GM21723 (cell line): ENCODE measurements at regions not wholly inside any gene's neighbourhood (a gene's known extent, or its start where the extent isn't known, plus 50 kb on each side); places are given as distances from the start of the nearest gene placed in this dataset.

Experiments used
- ATAC-seq: cut with Tn5 transposase; IDR thresholded peaks from one replicate; pipeline ENCODE4 v1.9.1; 2021; ENCODE audit warnings: mild to moderate bottlenecking, moderate library complexity; ENCODE audit not compliant: unreplicated experiment

DNA sequence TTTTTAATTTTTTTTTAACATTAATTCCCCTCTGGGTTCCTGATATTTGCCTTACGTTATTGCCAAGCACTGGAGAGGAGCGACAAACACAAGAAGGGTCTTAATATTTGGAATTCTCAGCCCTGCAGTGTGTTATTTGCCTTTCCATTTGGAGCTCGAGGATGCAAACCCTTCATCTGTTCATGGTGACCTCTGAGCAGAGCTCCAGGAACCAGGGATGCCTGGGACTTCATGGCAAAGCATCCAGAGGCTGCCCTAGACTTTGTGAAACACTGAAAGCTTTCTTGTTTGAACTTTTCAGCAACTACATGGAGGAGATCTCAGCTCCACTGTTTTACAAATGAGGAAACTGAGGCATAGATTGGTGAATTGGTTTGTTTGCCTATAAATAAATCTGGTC is 254.2 kb downstream of the CBLN1 start:
- no peak for ATAC-seq

DNA sequence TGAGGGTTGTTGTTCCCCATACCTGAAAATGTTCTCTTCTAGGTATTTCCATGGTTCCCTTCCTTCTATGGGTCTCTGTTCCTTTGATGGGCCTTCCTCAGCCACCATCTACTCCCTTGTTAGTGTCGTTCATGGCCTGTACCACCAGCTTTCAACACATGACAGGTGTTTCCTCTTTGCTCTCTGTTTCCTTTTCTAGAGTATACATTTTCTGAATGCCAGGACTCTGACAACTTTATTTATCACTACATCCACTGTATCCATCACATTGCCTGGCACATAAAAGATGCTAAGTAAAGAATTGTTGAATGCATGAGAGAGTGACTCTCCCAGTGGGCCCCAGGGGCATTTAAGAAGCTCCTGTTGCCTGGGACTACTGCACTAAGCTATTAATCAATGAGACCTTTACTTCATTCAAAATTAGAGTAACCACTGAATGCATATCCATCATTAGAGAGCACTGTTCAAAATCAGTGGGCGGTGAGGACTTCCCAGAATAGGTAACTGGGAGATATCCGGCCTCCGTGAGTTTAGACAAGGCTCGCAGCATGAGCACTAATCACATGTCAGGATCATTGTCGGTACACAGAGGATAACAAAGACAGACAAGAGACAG is 255.0 kb downstream of the CBLN1 start:
- ATAC-seq = no peak

DNA sequence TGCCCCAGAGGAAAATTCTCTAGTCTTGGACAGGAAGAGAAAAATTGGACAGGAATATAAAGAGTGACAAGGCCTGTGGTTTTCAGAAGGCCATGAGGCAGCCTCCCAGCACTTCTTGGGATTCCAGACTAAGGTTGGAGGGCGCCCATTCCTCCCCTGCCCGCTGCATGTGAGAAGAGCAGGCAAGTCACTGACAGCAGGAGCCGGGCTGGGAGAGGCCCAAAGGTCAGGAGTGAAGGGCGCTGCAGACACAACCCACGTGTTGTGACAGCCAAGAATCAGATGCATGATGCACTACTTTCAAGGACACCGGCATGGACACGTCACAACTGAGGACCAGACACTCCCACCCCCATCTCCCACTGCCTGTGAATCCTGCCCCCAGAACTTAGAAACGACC is 256.7 kb downstream of the CBLN1 start:
- no peak for ATAC-seq

DNA sequence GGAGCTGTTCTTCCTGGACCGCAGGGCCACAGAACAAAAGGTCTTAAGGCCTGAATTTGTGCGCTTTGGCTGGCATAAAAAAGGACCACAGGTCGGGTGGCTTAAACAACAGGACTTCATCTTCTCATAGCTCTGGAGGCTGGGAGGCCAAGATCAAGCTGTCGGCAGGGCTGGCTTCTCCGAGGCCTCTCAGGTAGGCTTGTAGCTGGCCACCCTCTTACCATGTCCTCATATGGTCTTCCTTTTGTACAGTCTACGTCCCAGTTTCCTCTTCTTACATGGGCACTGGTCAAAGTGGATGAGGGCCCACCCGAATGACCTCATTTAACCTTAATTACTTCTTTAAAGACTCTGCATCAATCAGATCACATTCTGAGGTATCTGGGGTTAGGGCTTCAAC is 257.6 kb downstream of the CBLN1 start:
- ATAC-seq = no peak

DNA sequence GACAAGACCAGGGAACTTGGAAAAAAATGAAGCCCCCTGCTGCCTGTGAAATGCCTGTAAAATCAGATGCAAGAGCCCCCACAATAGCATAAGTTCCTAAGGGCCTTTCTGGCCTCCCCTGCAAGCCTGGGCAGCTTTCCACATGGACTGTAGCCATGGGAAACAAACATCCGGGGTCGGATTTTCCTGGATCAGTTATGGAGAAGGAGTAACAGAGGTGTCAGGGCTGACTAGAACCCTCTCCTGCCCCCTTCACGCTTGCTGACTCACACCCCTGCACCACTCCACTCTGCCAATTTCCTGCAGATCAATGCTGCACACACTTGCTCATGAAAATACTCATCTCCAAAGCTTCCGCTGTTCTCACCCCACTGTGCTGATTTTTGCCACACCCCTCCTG is 258.6 kb downstream of the CBLN1 start:
- no peak for ATAC-seq

DNA sequence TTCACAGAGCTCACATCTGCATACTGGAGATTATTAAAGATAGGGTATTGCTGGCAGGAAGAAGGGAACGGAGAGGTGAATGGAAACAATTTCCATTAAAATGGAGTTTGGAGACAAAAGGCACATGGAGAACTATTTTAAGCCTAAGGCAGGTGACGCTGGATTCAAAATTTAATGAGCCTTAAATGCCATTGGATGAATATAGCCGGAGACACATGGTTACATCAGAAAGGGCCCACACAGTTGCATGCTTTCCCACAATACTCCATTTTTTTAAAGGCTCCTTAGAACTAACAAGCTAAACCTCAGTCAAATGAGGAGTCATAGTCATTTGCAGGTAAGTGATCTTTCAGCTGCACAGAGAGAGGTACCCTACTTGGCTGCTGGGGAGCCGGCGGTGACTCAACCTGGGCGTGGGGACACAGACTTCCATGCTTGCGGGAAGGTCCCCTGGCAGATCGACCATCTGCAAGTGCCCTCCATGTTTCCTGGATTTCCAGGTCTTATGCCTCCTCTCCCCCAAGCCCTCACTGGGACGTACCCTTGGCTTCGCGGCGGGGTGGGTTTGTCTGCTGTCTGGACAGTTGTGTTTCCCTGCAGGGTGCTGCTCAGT is 259.2 kb downstream of the CBLN1 start:
- ATAC-seq = no peak

DNA sequence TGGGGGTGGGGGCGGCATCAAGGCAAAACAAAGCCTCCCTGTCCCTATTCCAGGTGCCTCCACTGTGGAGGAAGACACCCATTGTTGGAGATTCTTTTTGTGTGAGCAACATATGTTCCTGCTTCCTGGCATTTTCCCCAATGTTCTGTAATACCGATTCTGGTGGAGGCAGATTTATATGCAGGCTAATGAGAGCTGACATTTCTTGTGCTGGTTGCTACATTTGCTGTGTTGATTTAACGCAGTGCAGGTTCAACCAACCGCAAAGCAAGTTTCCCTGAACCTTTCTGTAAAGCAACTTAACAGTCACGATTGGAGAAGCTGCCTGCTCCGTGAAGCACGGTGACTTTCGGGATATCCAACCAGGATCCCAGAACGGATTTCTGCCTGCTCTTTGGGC is 260.5 kb downstream of the CBLN1 start:
- ATAC-seq = no peak

DNA sequence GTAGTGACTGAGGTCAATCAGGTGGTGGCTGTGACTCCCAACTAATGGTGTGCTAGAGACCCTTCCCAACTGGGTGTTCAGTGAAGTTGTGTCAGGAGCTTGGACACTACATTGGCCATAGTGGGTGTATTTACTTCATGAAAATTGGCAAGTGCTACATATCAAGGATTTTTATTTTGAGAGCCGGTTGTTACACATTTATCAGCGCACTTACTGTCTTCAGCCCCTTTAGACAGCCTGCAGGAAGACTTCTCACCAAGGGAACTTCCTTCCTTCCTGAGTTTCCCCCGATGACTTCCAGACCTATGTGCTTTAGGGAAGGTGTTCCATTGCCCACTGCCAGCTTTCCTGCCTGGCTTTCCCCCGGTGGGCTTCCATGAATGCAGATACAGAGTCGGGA is 261.2 kb downstream of the CBLN1 start:
- ATAC-seq = no peak

DNA sequence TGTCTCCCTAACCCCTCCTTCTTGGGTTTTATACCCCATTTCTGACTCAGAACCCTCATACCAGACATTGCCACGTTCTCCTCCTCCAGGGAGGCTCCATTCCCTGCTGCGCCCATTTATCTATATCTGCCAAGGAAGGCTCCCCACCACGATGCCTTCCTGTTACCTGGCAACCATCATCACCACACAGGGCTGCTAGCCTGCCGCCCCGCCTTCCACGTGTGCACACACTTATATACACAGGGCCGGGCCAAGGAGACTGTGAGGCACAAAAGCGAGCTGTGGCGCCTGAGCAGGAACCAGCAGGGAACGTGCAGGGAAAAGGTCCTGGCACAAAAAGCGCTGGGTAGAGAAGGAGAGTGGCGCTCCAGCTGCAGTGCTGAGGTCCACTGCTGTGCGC is 261.8 kb downstream of the CBLN1 start:
- no peak for ATAC-seq

DNA sequence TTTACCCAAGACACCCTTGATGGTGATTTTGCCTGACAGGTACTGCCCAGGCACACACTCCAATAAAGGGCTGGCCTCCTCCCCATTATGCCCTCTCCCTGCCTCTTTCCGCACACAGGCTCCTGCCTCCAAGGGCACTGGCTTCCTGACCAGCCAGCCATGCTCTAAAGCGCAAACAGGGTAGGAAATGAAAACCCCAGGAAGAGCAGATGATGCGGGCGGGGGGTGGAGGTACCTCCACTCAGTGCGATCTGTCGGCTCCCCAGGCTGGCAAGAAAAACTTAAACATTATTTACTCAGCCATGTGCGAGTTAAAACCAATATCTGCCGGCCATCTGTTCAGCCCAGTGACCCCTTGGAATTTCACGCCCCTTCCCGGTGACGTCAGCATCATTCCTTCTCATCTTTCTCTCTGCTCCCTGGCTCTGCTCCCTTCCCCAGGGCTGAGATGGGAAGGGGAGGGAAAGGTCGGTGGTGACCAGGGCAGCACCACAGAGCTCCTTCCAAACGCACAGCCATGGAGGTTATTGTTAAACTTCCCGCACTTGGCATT is 262.5 kb downstream of the CBLN1 start:
- no peak for ATAC-seq

DNA sequence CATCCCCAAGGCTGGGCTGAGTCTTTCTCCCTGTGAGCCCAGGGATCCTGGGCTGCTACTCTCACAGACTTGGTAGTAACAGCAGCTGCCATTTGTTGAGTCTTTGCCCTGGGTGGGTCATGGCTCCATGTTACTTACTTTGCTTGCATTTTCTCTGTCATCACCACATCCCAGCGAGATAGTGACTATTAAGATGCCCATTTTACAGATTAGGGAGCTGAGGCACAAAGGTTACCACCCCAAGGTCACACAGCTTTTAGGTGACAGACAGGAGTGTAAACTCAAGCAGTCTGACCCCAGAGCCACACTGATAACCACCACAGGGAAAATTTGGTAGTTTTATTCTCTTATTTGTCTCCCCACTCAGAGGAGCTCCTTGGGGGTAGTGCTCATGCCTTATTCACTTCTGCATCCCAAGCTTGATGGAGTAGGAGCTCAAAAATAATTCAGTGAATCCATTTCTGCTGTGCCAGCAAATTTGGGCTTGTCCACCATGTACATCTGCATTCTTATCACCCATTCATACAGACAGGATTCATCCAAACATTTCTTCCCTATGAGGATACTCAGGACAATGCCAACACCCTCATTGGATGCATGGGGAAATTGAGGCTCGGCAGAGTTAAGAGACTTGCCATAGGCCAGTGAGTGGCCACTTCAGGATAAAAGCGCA is 263.2 kb downstream of the CBLN1 start:
- no peak for ATAC-seq

DNA sequence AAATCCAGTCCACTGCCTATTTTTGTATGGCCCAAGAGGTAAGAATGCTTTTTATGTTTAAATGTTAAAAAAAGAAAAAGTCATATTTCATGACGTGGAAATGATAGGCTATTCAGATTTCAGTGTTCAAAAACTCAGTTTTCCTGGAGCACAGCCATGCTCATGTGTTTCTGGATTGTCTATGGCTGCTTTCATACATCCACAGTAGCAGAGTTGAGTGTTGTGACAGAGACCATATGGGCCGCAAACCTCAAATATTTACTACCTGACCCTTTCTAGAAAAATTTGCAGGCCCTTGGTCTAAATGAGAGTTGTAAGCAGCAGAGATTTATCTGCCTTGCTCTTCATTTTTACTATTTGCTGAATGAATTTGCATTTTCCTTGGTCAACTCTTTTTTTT is 264.1 kb downstream of the CBLN1 start:
- ATAC-seq = no peak

DNA sequence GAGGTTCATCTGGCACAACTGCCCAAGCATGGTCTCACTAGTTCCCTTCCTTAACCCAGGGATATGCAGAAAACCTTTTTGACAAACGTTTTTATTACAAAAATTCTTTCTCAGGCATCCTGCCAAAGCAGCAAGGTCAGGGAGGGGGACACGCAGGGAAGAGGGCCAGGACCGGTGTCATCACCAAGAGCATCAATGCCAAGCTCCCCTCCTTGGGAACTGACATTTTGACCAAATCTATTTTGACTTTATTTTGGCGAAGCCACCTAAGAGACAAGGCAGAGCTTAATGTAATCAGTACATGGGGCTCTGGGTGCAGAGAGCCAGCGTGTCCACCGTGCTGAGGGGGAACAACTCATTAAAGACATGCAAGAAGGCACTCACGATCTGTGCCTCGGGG is 265.2 kb downstream of the CBLN1 start:
- ATAC-seq = no peak

DNA sequence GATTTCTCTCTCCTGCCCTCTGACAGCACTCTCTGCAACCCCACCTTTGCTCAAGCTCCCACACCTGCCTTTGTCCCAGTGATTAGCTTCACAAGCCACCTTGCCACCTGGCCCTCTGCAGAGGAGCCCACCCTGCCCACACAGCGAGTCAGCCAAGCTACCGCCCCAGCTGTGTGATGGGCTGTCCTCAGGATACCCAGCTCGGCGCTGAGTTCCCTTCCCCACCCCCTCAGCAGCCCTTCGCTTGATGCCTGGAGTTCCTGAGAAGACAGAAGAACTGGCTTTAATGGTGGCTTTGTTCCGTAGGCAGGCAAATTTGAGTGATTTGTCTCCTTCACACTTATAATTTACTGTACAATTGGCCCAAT is 266.4 kb downstream of the CBLN1 start:
- no peak for ATAC-seq

DNA sequence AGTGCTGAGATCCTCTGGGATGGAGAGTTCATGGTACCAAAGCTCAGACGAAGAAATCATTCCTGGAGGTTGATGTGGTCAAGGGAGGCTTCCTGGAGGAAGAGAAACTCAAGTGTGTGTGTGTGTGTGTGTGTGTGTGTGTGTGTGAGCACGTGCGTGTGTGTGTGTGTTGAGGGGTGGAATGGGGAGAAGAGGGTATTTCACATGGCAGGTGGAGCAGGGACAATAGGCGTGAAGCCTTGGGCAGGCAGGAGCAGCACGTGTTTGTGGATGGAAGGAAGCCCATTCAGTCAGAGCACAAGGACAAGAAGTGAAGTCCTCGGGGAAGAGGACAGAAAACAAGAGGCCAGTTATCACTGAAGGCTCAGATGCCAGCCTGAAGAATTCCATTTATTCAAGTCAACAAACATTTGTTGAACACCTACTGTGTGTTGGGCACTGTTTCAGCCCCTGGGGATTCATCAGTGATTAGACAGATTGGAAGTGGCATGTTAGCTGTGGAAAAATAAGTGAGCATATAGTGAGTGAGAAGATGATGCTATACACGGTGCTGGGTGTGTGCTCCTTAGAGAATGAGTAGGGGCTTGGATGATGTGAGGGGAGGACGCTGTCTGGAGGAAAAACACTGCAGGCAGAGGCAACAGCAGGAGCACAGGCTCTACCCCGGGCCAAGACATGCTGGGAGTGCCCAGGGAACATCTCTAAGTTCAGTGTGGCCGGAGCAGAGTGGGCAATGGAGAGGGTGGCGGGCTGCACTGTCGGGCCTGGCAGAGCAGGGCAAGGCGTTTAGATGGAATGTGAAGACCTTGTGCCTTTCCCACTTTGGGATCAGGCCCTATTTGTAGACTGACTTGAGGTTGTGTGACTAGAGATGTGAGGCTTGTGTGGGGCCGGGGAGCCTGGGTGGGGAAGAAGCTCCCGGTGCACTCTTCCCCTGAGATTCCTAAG is 267.1 kb downstream of the CBLN1 start:
- ATAC-seq = no peak

DNA sequence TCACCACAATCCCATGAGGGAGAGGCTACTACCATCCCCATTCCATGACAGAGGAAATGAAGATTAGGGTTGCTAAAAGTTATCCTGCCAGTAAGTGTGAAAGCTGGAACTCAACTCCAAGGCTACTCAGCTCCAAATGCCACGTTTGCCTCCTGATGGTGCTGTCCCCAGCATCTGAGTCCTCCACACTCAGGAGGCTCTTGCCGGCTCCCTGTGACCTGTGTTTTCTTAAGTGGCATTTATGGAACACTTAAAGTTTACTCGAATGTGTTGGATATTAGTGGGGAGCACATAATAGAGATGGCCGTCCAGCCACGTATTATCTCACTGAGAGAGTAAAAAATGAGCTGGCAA is 267.9 kb downstream of the CBLN1 start:
- ATAC-seq = no peak

DNA sequence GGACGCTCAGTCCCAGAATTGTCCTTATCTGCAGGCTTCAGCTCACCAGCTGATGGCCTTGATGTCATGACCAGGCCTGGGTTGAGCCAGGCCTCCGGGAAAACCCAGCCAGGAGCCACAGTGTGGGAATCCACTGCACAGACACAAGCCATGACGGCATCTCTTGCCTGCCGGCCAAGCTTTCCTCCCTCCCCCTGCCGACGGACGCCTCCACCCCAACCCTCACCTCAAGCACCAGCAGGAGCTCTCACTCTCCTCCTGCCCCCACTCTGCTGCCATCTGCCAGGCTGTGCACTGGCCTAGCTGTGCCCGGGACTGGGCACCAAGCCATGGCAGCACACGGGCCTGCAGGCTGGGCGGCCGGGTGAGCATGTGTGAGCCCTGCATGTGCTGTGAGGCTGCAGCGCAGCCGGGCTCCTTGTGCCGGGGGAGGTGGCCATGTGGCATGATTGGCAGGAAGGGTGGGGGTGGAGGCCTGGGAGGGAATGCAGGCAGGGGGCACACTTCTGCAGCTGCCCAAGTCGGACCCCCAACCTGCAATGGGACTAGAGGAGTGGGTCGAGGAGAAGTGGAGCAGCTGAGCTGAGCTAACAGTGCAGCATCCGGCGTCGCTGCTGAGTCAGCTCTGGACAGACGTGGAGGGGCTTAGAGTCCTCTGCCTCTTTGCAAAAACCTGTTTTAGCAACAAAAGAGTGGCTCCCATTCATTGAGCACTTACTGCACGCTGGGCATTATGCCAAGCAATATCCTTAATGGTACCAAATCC is 268.5 kb downstream of the CBLN1 start:
- ATAC-seq = no peak

DNA sequence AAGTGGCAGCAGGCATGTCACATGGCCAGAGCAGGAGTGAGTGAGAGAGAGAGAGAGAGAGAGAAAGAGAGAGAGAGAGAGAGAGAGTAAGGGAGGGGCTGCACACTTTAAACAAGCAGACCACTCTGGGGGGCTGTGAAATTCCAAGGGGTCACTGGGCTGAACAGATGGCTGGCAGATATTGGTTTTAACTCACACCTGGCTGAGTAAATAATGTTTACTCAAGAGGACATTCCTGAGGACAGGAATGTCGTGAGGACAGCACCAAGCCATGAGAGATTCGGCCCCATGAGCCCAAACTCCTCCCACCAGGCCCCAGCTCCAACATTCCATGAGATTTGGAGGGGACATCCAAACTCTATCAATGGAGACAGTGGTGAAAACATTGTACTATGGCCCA is 269.7 kb downstream of the CBLN1 start:
- no peak for ATAC-seq

DNA sequence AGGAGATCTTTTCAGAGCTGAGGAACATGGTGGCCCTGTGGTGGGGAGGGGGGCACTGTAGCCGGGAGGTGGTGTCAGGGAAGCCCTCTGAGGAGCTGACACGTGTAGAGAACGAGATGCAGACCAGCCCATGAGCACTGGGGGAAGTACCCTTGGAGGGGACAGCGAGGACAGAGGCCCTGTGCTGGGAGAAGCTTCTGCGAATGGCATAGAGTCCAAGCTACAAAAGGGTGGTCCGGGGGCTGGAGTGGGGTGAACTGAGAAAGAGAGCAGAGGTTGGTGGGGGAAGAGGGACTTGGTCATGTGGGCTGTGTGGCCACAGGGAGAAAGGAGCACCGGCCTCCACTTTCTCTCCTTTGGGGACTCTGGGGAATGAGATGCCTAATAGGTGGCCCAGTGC is 270.8 kb downstream of the CBLN1 start:
- ATAC-seq = no peak

DNA sequence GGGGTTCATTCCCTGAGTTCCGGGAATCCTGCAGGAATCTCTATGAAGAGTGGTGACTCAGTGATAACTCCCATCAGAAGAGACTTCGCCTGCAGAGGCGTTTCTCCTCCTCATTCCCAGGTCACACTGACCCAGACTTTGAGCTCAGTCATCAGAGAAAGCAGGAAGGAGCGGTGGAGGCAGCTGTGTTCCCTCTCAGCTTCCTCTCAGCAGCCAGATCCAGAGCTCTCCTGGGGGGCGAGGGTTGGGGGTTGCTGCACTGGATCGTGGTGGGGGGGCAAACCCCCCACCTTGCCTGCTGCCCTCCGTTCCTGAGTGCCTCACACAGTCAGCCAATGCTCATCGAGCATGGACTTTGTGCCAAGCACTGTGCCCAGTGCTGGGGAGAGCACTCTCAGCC is 271.2 kb downstream of the CBLN1 start:
- no peak for ATAC-seq

DNA sequence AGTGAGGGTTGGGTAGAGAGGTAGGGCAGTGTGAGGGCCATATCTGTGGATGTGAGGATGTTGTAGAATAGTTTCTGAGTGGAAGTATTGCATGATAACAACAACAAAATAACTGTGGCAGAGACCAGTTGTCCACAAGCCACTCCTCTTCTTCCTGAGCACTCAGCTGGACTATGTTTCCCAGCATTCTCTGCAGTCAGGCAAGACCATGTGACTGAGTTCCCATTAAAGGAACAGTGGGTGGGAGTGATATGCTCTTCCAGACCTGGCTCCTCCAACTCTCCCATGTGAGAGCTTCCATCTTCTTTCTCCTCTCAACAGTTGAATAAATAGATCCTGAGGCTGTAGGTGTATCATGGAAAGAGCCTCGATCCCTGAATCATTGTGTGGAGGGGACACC is 272.4 kb downstream of the CBLN1 start:
- no peak for ATAC-seq
